LNCAP (cell line): ENCODE measurements at regions not wholly inside any gene's neighbourhood (a gene's known extent, or its start where the extent isn't known, plus 50 kb on each side); places are given as distances from the start of the nearest gene placed in this dataset.

Experiments
- TF ChIP-seq, protein P1 (sequence below): fragments of 450-650 bp; IDR thresholded peaks from 2 replicates; pipeline ENCODE4 v1.5.1; 2017; ENCODE audit warnings: mild to moderate bottlenecking

DNA sequence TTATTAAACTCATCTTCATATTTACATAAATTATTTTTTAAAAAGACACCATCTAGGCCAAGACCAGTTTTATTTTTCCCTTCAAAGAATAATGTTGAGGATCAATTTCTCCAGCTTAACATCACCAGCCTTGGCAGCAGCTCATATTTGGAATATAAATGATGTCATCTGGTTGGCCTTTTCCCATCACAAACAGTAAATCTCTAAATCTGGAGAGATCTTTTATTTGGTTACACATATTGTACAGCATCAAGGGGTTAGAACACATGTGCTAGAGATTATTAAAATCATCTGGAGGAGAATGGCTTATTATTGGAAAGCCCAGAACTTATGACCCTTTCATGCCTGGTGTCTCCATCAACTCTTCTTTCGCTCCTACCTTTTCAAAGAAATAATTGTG lies 508.8 kb downstream of the PLPP3 start:
- TF ChIP-seq, protein P1, sequence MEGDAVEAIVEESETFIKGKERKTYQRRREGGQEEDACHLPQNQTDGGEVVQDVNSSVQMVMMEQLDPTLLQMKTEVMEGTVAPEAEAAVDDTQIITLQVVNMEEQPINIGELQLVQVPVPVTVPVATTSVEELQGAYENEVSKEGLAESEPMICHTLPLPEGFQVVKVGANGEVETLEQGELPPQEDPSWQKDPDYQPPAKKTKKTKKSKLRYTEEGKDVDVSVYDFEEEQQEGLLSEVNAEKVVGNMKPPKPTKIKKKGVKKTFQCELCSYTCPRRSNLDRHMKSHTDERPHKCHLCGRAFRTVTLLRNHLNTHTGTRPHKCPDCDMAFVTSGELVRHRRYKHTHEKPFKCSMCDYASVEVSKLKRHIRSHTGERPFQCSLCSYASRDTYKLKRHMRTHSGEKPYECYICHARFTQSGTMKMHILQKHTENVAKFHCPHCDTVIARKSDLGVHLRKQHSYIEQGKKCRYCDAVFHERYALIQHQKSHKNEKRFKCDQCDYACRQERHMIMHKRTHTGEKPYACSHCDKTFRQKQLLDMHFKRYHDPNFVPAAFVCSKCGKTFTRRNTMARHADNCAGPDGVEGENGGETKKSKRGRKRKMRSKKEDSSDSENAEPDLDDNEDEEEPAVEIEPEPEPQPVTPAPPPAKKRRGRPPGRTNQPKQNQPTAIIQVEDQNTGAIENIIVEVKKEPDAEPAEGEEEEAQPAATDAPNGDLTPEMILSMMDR: no peak

DNA sequence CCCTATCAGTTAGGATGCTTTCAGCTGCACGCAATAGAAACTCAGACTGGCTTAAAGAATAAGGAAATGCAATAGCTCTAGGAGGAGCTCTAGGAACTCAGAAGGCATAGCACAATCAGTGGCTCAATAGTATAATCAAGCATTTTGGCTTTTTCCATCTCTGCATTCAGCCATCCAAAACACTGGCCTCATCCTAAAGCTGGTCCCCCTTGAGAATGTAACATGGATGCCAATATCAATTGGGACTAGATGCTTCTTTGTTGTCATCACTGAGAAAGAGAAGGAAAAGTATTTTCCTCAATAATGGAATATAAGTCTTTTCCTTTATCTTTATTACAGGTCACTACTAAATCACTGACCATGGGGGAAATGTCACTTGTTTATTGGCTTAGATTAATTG lies 509.5 kb downstream of the PLPP3 start:
- TF ChIP-seq, protein P1: no peak

DNA sequence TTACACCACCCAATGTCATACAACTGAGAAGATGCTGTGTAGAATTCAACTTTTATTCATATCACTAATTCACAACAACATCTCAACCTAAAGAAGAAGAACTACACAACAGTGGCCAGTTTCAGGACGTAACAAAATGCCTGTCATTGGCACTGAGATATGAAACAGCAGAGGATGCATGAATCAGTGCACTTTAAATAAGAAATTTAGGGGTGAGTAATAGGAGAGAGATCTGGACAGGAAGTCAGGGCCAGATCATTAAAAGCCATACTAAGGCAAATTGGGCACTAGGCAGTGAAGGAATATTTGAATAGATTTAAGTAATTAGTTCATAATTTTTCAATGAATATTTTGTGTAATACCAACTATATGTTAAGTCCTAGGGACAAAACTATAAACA lies 510.5 kb downstream of the PLPP3 start:
- TF ChIP-seq, protein P1: no peak

DNA sequence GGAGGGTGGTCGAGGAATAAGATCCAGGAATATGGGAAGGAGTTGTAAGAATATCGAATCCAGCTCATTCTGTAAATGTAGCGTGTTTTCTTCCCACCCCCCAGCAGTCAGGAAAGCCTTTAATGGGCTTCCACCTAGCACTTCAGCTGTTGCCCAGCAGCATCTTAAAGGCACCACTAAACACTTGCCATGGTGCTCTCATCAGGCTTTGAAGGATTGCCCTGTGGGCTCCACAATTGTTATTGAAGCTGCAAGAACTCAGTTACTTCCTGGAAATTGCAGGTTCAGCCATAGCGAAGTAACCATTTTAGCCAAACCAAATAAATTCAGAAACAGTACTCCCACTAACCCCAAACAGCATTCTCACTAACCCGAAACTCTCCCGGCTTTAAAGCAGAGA lies 511.2 kb downstream of the PLPP3 start:
- TF ChIP-seq, protein P1: no peak

DNA sequence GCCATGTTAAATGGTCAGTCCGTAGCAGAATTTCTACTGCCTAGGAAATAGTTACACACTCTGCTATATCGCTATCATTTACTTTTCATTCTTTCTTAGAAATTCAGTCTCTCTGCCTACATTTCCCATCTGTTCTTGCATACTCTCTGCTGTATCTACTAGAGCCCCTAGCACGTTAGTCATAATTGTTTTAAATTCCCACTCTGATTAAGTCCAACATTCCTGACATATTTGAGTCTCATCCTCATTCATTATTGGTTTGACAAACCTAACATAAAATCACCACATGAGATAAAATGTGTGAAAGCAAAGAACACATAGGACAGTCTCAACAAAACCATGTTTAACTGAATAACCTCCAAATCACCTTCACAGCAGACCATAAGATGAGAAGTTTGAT lies 513.6 kb downstream of the PLPP3 start:
- TF ChIP-seq, protein P1: no peak

DNA sequence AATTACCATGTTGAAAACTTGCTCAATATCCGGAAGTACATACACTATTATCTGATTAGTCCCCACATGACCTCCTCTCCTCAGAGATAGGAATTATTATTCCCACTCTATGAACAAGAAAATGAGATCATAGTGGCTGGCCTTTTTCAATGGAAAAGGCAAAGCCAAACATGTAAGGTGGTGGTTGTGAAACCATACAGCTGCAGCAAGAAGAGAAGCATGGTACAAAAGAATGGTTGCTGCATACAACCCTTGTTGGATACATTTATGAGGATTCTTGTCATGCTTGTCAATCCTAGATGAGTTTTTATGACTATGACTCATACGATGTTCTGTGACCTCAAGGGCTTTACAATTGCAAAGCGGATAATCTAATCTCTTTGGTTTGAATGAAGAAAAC lies 514.7 kb downstream of the PLPP3 start:
- TF ChIP-seq, protein P1: no peak

DNA sequence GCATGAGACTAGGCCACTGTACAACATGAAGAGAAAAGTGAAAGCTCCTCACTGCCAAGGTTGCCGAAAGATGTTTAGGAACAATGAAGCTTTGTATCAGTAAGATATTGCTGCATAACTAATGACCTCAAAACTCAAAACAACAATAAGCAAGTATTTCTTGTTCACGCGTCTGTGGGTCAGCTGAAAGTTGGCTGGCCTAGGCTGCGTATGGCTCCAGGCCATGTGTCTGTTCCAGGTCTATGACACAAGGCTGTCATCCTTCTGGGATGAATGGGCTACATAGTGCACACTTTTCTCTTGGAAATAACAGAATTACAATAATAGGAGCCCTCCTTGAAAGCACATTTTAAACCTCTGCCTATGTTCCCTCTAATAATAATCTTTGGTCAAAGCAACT lies 515.9 kb downstream of the PLPP3 start:
- TF ChIP-seq, protein P1: no peak

DNA sequence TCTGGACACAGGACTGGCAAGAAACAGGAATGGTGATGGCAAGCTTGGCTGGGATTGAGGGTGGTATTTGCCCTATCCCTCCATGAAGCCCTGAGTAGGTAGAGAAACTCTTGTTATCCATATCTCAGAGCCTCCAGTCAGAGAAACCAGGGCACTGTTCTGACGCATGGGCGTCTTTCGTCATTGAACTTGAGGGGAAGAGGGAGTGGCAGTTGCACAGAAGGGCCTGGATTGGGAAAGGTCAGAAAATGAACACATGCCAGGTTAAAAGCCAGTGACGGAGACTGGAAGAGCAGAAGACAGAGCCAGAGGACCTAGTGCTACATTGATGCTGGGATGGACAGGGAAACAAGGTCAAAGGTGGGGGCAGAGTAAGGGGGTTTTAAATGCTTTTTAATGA lies 516.7 kb downstream of the PLPP3 start:
- TF ChIP-seq, protein P1: no peak
